GM12878 (cell line): ENCODE measurements at regions not wholly inside any gene's neighbourhood (a gene's known extent, or its start where the extent isn't known, plus 50 kb on each side); places are given as distances from the start of the nearest gene placed in this dataset.

ENCODE experiments used
- BCL11A ChIP-seq: IDR thresholded peaks from 2 replicates; pipeline ENCODE4 v1.6.1; 2011; ENCODE audit warnings: low read depth, low read length
- CTCF ChIP-seq, 3 experiments: IDR thresholded peaks in 2 of 3; conservative IDR thresholded peaks in 1 of 3; 2 replicates each; pipeline ENCODE4 v1.5.1; 2011; ENCODE audit warnings: low read depth in 3 of 3, low read length in 3 of 3, mild to moderate bottlenecking in 3 of 3, control low read depth in 2 of 3, moderate library complexity in 2 of 3, inconsistent platforms in 1 of 3, mixed read lengths in 1 of 3; ENCODE audit not compliant: control insufficient read depth in 2 of 3, insufficient read depth in 1 of 3; ENCODE audit errors: extremely low read depth in 1 of 3
- EZH2 ChIP-seq: IDR thresholded peaks from 2 replicates; pipeline ENCODE4 v1.6.1; 2012; ENCODE audit warnings: low read depth, mild to moderate bottlenecking, control low read depth, inconsistent platforms, low read length, borderline replicate concordance; ENCODE audit not compliant: control insufficient read depth
- LARP7 ChIP-seq: fragments of 450-650 bp; IDR thresholded peaks from 2 replicates; pipeline ENCODE4 v1.6.1; 2017; ENCODE audit warnings: mild to moderate bottlenecking
- POLR2A ChIP-seq: IDR thresholded peaks from 2 replicates; pipeline ENCODE4 v1.6.1; 2011; ENCODE audit warnings: low read depth, mild to moderate bottlenecking, low read length
- SP1 ChIP-seq: IDR thresholded peaks from one replicate; pipeline ENCODE4 v1.6.1; 2011; ENCODE audit warnings: low read depth, low read length
- ZNF207 ChIP-seq: fragments of 450-650 bp; IDR thresholded peaks from 2 replicates; pipeline ENCODE4 v1.6.1; 2014; ENCODE audit warnings: antibody characterized with exemption, mild to moderate bottlenecking, borderline replicate concordance
- ZNF274 ChIP-seq: IDR thresholded peaks from one replicate; pipeline ENCODE4 v1.8.0; 2011; ENCODE audit not compliant: insufficient read length, insufficient read depth

GRCh38 chr3:80451393-80451792, 683.6 kb upstream of the ROBO1 start:
- TF ChIP-seq SP1 (no peak), BCL11A (no peak), ZNF207 (no peak), CTCF (IDR thresholded peaks at IDR 0.05 in 2 of 3, conservative IDR thresholded peaks at IDR 0.05 in 1 of 3; ENCODE audit: control insufficient read depth in 2 of 3, extremely low read depth in 1 of 3, insufficient read depth in 1 of 3, low read depth in 3 of 3, low read length in 3 of 3) (no peak), ZNF274 (no peak), LARP7 (no peak), POLR2A (no peak), EZH2 (no peak)
